Lung (tissue), 11 donors: ENCODE measurements at regions not wholly inside any gene's neighbourhood (a gene's known extent, or its start where the extent isn't known, plus 50 kb on each side); places are given as distances from the start of the nearest gene placed in this dataset.
A peak's percentile ranks its signal among the peaks of the same experiment; 100 is the strongest.

Source experiments
- ATAC-seq: fragments of 200-7000 bp; cut with Tn5 transposase; one replicate; pipeline ENCODE4 v1.9.1; 2020; ENCODE audit warnings: moderate number of reproducible peaks; ENCODE audit not compliant: insufficient read depth, low FRiP score
- DNase-seq, 3 donors: peaks; one replicate each; pipeline ENCODE4 v3.0.0-alpha.2; 2013 to 2017
- H3K27ac ChIP-seq, 2 donors: one replicate each; pipeline ENCODE4 v1.5.1; 2013; ENCODE audit warnings: mild to moderate bottlenecking in 2 of 2, moderate library complexity in 2 of 2, control low read depth in 1 of 2, inconsistent platforms in 1 of 2, low read depth in 1 of 2, low read length in 1 of 2
- H3K27me3 ChIP-seq, 3 donors: one replicate each; pipeline ENCODE4 v1.5.1; 2013; ENCODE audit warnings: low read length in 2 of 3; ENCODE audit not compliant: control insufficient read depth in 3 of 3, insufficient read depth in 3 of 3
- H3K36me3 ChIP-seq, 4 donors: one replicate each; pipeline ENCODE4 v1.5.1; 2013; ENCODE audit warnings: low read length in 4 of 4, mild to moderate bottlenecking in 1 of 4, moderate library complexity in 1 of 4; ENCODE audit not compliant: control insufficient read depth in 4 of 4, insufficient read depth in 4 of 4
- H3K4me1 ChIP-seq, 5 donors: one replicate each; pipeline ENCODE4 v1.5.1; 2013; ENCODE audit warnings: low read length in 5 of 5, mild to moderate bottlenecking in 2 of 5, moderate library complexity in 1 of 5; ENCODE audit not compliant: control insufficient read depth in 5 of 5, insufficient read depth in 5 of 5
- H3K4me3 ChIP-seq: one replicate; pipeline ENCODE4 v1.5.1; 2013; ENCODE audit warnings: mild to moderate bottlenecking, control low read depth, moderate library complexity
- H3K9ac ChIP-seq, 2 donors: one replicate each; pipeline ENCODE4 v1.5.1; 2013; ENCODE audit warnings: low read length in 2 of 2, control low read depth in 1 of 2; ENCODE audit not compliant: insufficient read depth in 1 of 2
- H3K9me3 ChIP-seq, 4 donors: one replicate each; pipeline ENCODE4 v1.5.1; 2013; ENCODE audit warnings: low read length in 3 of 4, mild to moderate bottlenecking in 1 of 4, moderate library complexity in 1 of 4; ENCODE audit not compliant: control insufficient read depth in 4 of 4, insufficient read depth in 3 of 4
- WGBS, 2 donors: extraction: QIAGEN DNeasy Blood & Tissue Kit; methylation state at CpG; one replicate each; pipeline ENCODE4 v1.1.7; 2013; 5-methylcytosine and 5-hydroxymethylcytosine counted together
- TF ChIP-seq, protein P1 (sequence below): IDR thresholded peaks from 2 replicates; pipeline ENCODE4 v1.5.1; 2012; ENCODE audit warnings: mild to moderate bottlenecking; ENCODE audit errors: control extremely low read depth, extremely low read depth
- donor health status: control.
- donor health status: control.
- donor health status: Bipolar disorder and iron deficiency.
- donor health status: healthy.
- donor health status: DM: yes; HTN: yes; CAD: no.

DNA sequence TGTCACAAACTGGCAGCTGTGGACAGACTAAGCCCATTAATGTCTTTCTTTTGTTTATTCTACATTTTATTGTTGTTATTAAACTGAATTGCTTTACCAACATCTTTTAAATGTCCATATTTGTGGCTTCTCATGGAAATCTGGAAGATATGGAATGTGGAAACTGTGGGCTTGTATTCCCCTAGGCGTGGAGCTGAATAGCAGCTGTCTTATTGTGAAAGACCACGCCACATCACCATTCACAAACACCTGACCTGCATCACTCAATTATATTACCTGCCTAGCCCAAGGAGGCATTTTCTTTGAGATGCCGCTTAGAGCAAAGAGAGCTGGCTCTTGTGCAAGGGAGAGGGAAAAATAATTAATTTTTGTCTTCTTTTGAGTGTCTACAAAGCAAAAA, 96.9 kb upstream of the GPRIN3 start:
- Histone ChIP-seq H3K9me3 (no peaks in the 10 kb centered on the region), H3K4me1 (peaks cover 0 to 4% (median 0%) of the 10 kb centered on the region in 5 donors), H3K4me3 (no peak overlapping the region), H3K9ac (no peak overlapping the region), H3K27me3 (no peaks in the 10 kb centered on the region), H3K36me3 (no peaks in the 10 kb centered on the region), H3K27ac (no peak overlapping the region)
- DNase-seq (no peak), ATAC-seq (no peak)
- TF ChIP-seq, protein P1, sequence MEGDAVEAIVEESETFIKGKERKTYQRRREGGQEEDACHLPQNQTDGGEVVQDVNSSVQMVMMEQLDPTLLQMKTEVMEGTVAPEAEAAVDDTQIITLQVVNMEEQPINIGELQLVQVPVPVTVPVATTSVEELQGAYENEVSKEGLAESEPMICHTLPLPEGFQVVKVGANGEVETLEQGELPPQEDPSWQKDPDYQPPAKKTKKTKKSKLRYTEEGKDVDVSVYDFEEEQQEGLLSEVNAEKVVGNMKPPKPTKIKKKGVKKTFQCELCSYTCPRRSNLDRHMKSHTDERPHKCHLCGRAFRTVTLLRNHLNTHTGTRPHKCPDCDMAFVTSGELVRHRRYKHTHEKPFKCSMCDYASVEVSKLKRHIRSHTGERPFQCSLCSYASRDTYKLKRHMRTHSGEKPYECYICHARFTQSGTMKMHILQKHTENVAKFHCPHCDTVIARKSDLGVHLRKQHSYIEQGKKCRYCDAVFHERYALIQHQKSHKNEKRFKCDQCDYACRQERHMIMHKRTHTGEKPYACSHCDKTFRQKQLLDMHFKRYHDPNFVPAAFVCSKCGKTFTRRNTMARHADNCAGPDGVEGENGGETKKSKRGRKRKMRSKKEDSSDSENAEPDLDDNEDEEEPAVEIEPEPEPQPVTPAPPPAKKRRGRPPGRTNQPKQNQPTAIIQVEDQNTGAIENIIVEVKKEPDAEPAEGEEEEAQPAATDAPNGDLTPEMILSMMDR, result no peak
- WGBS, 2 donors, result 77 to 94% methylated on average over 3 of the region's 3 CpGs

DNA sequence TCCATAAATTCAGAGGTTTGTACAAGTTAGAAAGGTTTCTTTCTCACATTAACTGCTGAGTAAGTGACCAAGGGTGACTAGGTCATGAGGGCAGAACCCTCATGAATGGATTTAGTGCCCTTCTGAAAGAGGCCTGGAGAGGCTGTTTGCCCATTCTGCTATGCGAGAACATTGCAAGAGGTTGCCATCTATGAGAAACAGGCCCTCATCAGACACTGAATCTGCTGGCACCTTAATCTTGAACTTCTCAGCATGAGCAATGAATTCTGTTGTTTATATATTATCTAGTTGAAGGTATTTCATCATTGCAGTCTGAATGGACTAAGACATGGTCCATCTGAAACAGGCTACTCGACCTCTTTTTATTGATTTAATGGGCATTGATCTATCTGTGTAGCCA, 96.2 kb upstream of the GPRIN3 start:
- no peak for DNase-seq
- H3K9ac ChIP-seq, result no peak overlapping the region
- H3K4me3 ChIP-seq, result no peak overlapping the region
- 88 to 92% methylated on average over 2 of the region's 2 CpGs for WGBS, 2 donors
- ATAC-seq, result no peak
- no peak overlapping the region for H3K27ac ChIP-seq
- TF ChIP-seq, protein P1, result no peak
- no peaks in the 10 kb centered on the region for H3K9me3 ChIP-seq
- H3K36me3 ChIP-seq, result no peaks in the 10 kb centered on the region
- no peaks in the 10 kb centered on the region for H3K27me3 ChIP-seq
- peaks cover 0 to 5% (median 4%) of the 10 kb centered on the region in 5 donors for H3K4me1 ChIP-seq

DNA sequence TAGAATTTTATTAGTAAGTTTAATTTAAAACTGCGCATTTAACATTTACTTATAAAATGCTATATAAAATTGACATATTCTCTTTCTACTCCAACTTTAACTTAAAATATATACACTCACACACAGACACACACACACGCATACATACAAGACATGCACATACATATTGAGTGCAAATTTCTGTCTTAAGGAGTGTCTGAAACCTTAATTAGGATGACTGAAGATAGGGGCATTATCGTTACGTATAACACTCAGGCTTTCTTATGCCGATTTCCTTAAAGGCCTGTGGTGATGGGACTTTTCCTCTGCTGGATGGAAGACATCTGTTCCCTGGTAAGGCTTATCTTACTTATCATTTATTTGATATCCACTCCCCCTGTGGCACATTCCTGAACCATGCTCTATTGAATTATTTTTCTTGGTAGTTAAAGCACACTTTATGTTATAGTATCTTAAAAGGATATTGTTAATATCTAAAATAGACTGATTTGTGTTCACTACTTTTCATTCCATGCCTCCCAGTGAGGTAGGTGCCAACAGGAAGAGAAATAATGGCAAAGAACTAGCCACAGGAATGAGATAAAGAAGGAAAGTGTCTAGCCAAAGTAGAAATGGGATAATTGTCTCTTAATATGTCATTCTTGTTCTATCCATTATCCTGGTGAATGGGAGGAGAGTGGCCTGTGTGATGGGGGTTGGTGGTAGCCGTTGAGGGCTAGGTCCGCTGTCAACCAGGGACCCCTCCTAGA, 92.9 kb upstream of the GPRIN3 start:
- Histone ChIP-seq H3K4me3 (no peak overlapping the region), H3K9me3 (no peaks in the 10 kb centered on the region), H3K4me1 (peaks cover 0 to 5% (median 4%) of the 10 kb centered on the region in 5 donors), H3K27me3 (no peaks in the 10 kb centered on the region), H3K36me3 (no peaks in the 10 kb centered on the region), H3K9ac (no peak overlapping the region), H3K27ac (no peak overlapping the region)
- TF ChIP-seq, protein P1, result no peak
- no peak for ATAC-seq
- DNase-seq, result peak in 2 of 3 donors; percentile 35 to 45
- 82 to 91% methylated on average over 7 of the region's 7 CpGs for WGBS, 2 donors

DNA sequence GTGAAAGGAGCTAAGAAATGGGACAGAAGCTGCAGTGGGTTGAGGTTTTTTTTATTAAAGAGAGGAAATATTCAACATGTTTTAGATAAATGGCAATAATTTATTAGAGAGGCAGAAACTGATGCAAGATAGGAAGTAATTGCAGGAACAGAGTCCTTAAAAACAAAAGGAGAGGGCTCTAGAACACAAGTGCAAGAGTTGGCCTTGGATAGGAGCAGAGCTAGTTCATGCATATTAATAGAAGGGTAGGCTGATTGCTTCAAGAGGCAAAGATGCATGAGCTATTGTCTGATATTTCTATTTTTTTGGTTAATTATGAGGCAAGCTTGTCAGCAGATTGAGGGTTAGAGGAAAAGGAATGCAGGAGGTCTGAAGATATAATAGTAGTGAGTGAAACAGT, 91.0 kb upstream of the GPRIN3 start:
- H3K9ac ChIP-seq, result no peak overlapping the region
- H3K4me3 ChIP-seq, result no peak overlapping the region
- ATAC-seq (no peak), DNase-seq (no peak)
- H3K27ac ChIP-seq, result no peak overlapping the region
- H3K27me3 ChIP-seq, result no peaks in the 10 kb centered on the region
- TF ChIP-seq, protein P1, result no peak
- no peaks in the 10 kb centered on the region for H3K36me3 ChIP-seq
- no peaks in the 10 kb centered on the region for H3K9me3 ChIP-seq
- peaks cover 0 to 5% (median 4%) of the 10 kb centered on the region in 5 donors for H3K4me1 ChIP-seq
